ENCODE measurements at regions not wholly inside any gene's neighbourhood (a gene's known extent, or its start where the extent isn't known, plus 50 kb on each side); places are given as distances from the start of the nearest gene placed in this dataset.
"Not testable (repeated sequence)": the region's sequence is repeated elsewhere in the genome, so short reads cannot be mapped to it uniquely, and the experiment has no call there.

- no peak for DNase-seq
These were observed 102.6 kb upstream of the IL12A start for GRCh38 chr3:159886050-159886449.

DNA sequence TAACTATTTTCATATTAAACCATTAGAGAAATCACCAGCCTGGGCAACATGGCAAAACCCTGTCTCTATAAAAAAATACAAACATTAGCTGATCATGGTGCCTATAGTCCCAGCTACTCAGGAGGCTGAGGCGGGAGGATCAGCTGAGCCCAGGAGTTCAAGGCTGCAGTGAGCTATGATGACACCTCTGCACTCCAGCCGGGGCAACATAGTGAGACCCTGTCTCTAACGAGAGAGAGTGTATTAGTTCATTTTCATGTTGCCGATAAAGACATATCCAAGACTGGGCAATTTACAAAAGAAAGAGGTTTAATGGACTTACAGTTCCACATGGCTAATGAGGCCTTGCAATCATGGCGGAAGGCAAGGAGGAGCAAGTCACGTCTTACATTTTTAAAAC is 102.1 kb upstream of the IL12A start:
- DNase-seq, result not testable (repeated sequence)

DNA sequence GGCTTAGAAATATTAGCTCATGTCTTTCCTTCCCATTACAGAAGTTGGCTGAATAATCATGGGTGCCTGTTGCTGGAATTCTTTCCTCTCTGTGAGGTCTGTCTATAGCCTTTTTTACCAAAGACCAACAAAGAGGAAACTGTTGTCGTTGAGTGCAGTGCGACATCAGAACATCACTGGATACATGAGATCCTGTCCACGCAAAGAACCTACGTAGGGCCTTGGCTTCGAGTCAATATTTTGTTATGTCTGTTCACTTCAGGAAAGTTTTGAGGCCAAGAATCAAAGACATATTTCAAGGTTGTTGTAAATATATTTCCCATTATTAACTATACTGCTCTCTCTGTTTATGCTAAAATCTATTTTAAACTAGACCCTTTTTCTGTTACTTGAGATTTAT is 101.5 kb upstream of the IL12A start:
- no peak for DNase-seq

DNA sequence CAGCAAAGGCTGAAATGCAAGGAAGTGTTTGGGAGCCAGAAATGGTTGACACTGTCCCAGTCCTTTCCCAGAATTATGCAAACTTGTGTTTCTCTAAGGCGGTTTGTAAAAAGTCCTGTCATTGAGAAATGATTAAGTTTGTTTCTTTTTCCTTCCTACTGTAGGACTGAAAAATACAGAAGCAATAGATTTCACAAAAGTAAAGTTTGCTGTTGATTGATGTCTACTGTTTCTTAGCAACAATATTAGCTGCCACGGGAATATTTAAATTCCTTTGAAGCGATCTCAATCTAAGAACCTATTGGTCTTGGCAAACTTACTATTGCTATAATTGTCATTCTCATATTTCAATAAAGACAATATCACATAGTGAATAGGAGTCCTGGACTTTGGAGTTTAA is 100.7 kb upstream of the IL12A start:
- no peak for DNase-seq

GRCh38 chr3:159892171-159892795 is 96.4 kb upstream of the IL12A start:
- peak in 1 of 2 experiments; percentile 10 for DNase-seq

- DNase-seq, result no peak
These were observed 95.8 kb upstream of the IL12A start for GRCh38 chr3:159892801-159893200.

- DNase-seq, result no peak
These were observed 94.2 kb upstream of the IL12A start for GRCh38 chr3:159894386-159894785.

DNA sequence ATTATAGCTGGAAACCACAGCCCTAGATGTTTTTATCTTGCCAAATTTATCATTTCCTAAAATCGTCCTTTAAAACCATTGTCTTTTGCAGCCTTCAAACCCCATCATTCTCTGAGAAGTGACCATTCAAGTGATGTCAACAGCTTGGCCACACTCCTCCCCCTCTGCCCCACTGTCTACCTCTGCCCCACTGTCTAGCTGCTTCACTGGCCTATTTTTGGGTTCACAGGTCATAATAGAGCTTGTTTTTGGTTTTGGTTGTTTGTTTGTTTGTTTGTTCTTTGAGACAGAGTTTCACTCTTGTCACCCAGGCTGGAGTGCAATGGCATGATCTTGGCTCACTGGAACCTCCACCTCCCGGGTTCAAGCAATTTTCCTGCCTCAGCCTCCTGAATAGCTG is 93.2 kb upstream of the IL12A start:
- no peak for DNase-seq

DNA sequence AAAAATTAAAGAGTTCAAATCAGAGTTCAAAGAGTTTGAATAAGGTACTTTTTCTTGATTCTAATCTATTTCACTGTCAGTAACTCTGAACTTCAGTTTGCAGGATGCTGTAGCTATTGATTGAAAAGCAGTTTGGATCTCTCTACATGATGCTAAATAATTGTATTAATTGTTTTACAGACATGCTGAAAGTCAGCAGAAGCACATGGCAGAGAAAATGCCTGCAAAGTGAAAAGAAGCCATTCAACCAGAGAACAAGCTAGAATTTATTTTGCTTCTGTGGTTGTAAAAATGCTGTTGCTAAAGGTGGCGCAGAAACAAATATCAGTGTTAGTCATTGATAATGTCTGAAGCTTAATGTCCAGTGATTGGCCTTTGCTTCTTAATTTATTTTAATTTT is 92.1 kb upstream of the IL12A start:
- DNase-seq, result no peak

DNA sequence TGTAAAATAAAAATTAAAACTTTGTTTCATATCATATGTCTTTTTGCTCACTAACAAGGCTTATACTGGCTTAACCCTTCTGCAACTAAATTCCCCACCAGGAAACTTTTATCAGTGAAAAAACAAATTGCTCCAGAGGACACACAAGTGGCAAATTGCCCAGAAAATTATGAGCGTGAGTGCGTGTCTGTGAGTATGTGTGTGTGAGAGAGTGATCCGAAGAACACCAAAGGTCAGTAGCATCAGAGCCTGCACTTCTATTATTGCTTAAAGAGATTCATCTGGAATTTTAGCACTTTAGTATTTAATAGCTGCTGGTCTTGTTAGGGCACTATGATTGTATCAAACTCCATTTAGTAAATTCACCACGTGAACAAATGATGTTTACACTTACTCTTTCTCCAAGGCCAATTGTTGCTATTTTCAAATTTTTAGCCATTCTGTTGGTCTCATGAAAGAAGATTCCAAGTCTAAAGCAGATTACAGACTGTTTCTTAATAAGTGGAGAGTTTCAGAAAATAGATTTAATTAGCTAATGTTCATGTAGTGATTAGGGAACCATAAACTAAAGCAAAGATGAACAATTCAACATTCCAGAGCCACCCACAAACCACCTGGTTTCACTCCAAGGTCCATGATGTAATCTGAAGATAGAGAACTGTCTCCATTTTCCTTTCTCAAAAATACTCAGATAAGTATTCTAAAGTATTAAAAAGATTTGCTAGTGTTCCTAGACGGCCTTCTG is 91.1 kb upstream of the IL12A start:
- DNase-seq, result no peak

- no peak for DNase-seq
These were observed 90.5 kb upstream of the IL12A start for GRCh38 chr3:159898147-159898546.

- no peak for DNase-seq
These were observed 89.5 kb upstream of the IL12A start for GRCh38 chr3:159899166-159899565.

DNA sequence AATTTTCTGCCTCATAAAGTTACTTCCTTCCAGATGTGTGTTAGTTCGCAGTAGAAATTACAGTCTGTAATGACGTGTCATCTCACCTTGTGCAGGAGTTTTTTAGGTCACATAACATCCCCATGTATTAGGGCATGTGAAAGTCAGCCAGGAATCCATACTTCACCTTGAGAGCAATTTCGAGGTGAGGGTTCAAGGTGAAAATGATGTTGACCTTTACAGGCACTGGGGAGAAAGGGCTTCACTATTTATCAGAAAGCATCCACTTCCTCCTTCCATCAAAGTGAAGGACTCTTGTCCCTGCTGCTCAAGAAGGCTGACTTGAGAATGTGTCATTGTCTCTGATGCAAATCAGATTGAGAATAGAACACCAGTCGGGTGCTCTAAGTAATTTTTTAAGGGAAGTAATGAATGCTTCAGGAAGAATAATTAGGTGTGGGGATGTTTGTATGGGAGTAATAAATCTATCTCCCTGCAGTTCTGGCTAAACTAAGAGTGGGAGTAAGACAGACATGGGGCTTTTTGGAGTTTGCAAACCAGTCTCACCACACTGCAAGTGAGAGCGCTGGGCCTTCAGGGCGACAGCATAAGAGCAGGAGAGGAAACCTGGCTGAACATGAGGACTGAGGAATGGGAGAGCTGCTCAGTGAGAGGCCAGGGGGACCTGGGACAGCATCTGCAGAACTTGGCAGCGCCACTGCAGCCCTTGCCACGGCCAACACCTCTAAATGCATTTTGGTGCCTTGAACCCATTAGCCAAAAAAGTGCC is 85.9 kb upstream of the IL12A start:
- no peak for DNase-seq

- no peak for DNase-seq
These were observed 84.2 kb upstream of the IL12A start for GRCh38 chr3:159904455-159904854.

GRCh38 chr3:159904911-159905310 is 83.7 kb upstream of the IL12A start:
- no peak for DNase-seq

- no peak for DNase-seq
These were observed 80.8 kb upstream of the IL12A start for GRCh38 chr3:159907828-159908227.

DNA sequence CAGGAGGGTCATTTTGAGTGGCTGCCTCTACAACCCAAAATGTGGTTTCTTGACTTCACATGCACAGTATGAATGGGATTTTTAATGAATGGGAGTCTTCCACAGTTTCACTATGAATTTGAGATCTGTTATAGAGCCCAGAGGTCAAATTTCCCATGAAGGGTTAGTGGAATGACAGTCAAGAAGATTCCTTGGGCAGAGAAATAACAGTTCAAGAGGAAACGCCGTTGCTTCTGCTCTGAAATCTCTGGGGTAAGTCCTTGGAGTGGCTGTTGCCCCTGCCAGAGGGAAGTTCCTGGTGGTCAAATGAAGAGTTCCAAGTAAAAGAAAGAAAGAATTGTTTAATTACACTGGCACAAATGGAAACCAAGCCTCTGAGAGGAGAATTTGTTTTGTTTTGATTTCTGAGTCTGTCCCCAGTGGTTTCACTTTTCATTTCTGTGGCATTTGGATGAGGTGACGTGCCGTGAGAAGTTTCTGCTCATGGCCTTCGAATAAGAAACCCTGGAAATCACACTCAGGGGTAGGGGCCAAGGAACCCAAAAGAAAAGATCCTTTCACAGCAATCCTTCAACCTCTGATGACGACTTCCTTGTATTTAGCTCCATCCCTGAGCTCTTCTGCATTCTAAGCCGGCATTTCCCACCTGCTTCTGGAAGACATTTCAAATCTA is 77.5 kb upstream of the IL12A start:
- DNase-seq, result no peak

- no peak for DNase-seq
These were observed 77.0 kb upstream of the IL12A start for GRCh38 chr3:159911664-159912037.

- no peak for DNase-seq
These were observed 74.8 kb upstream of the IL12A start for GRCh38 chr3:159913712-159914414.

GRCh38 chr3:159914426-159914825 is 74.2 kb upstream of the IL12A start:
- no peak for DNase-seq

DNA sequence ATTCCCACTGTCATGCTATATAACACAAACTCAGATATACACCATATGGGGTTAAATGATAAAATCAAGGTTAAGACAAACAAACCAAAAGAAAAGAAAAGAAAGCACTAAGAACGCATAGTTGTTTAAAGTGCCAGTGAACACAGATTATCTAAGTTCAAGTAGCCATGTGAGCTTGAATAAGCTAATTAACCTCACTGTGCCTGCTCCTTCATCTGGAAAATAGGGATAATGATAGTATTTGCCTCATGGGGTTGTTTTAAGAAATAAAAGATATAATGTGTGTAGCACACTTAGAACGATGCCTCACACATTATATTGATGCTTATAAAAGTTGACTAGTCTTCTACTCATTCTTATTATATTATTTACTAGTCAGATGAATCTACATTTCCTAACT is 72.6 kb upstream of the IL12A start:
- no peak for DNase-seq

DNA sequence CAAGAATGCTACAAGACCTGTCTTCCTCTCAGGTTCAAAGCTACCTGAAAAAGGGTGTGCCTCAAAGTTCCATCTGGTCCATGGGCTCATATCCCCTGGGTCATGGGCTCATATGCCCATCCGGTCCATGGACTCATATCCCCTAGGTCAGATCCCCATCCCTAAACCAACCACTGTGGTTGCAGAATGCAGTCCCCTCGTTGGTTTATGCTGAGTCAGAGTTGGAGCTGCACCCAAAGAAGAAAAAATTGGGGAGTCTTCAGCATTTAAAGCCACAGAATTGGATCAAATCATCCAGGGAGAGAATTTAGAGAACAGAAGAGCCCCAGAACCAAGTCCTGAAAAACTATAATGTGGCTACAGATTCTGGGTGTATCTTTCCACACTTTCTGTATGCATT is 71.5 kb upstream of the IL12A start:
- no peak for DNase-seq

GRCh38 chr3:159919873-159920272 is 68.8 kb upstream of the IL12A start:
- DNase-seq, result no peak
